ENCODE measurements at regions not wholly inside any gene's neighbourhood (a gene's known extent, or its start where the extent isn't known, plus 50 kb on each side); places are given as distances from the start of the nearest gene placed in this dataset.

GRCh38 chr5:117645400-117645799, 1070.8 kb upstream of the SEMA6A start:
- Histone ChIP-seq H3K27ac (ENCODE audit: low read length) (no peak overlapping the region), H4K20me1 (ENCODE audit: insufficient read depth) (no peaks in the 10 kb centered on the region), H3K9me2 (ENCODE audit: insufficient read depth, low read length) (no peaks in the 10 kb centered on the region), H2AFZ (ENCODE audit: low read depth, low read length) (no peak overlapping the region), H3K27me3 (ENCODE audit: insufficient read depth, low read depth, low read length) (no peaks in the 10 kb centered on the region), H3F3A (ENCODE audit: insufficient read depth, low read length, poor library complexity, severe bottlenecking) (no peaks in the 10 kb centered on the region), H3K79me2 (replicated peaks; ENCODE audit: insufficient read depth, low read length) (no peaks in the 10 kb centered on the region), H3K4me3 (ENCODE audit: low read length) (no peak overlapping the region), H3K36me3 (ENCODE audit: insufficient read depth, low read length) (no peaks in the 10 kb centered on the region), H3K9ac (ENCODE audit: low read length) (no peak overlapping the region), H3K4me2 (ENCODE audit: low read length) (no peak overlapping the region), H3K9me3 (ENCODE audit: low read length) (no peaks in the 10 kb centered on the region)
- TF ChIP-seq REST (IDR thresholded peaks at IDR 0.05; ENCODE audit: borderline replicate concordance) (no peak), EP300 (conservative IDR thresholded peaks at IDR 0.05; ENCODE audit: poor library complexity, severe bottlenecking) (no peak), POLR2AphosphoS5 (IDR thresholded peaks at IDR 0.05) (no peak), SMC3 (conservative IDR thresholded peaks at IDR 0.05; ENCODE audit: poor library complexity) (no peak), RAD21 (conservative IDR thresholded peaks at IDR 0.05) (no peak), TAF1 (IDR thresholded peaks at IDR 0.05; ENCODE audit: low read depth) (no peak), EZH2 (IDR thresholded peaks at IDR 0.05; ENCODE audit: borderline replicate concordance, insufficient read depth, low read length, poor library complexity, severe bottlenecking) (no peak), MXI1 (conservative IDR thresholded peaks at IDR 0.05; ENCODE audit: poor library complexity, severe bottlenecking) (no peak), CTCF (IDR thresholded peaks at IDR 0.05; ENCODE audit: poor library complexity, severe bottlenecking) (no peak)

DNA sequence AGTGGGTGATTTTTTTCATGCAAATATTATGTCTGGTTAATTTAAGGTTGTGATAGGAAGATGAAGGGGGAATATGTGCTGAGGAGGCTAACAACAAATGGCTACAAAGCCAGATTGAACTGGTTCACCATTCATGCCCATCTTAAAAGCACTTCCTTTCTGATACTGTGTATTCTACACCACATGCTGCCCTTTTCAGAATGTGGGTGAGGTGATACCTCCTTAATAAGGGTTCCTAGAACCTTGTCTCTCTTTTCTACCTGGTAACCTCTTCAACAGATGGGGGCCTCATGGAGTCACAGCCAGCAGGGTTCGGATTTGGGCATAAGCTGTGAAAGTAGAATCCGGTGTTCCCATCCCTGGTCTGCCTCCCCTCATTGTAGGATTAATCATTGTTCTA, 1064.0 kb upstream of the SEMA6A start:
- H2AFZ ChIP-seq (ENCODE audit: low read depth, low read length), result no peak overlapping the region
- no peak overlapping the region for H3K27ac ChIP-seq (ENCODE audit: low read length)
- no peaks in the 10 kb centered on the region for H3K36me3 ChIP-seq (ENCODE audit: insufficient read depth, low read length)
- H3K9ac ChIP-seq (ENCODE audit: low read length), result no peak overlapping the region
- H3K9me3 ChIP-seq (ENCODE audit: low read length), result no peaks in the 10 kb centered on the region
- H3K4me3 ChIP-seq (ENCODE audit: low read length), result no peak overlapping the region
- H3K4me2 ChIP-seq (ENCODE audit: low read length), result no peak overlapping the region
- no peaks in the 10 kb centered on the region for H3K9me2 ChIP-seq (ENCODE audit: insufficient read depth, low read length)
- no peaks in the 10 kb centered on the region for H3K27me3 ChIP-seq (ENCODE audit: insufficient read depth, low read depth, low read length)
- H3F3A ChIP-seq (ENCODE audit: insufficient read depth, low read length, poor library complexity, severe bottlenecking), result no peaks in the 10 kb centered on the region
- H3K79me2 ChIP-seq (replicated peaks; ENCODE audit: insufficient read depth, low read length), result no peaks in the 10 kb centered on the region
- TF ChIP-seq TAF1 (IDR thresholded peaks at IDR 0.05; ENCODE audit: low read depth), result no peak
- TF ChIP-seq CTCF (IDR thresholded peaks at IDR 0.05; ENCODE audit: poor library complexity, severe bottlenecking), result no peak
- no peak for TF ChIP-seq RAD21 (conservative IDR thresholded peaks at IDR 0.05)
- no peak for TF ChIP-seq MXI1 (conservative IDR thresholded peaks at IDR 0.05; ENCODE audit: poor library complexity, severe bottlenecking)
- TF ChIP-seq EZH2 (IDR thresholded peaks at IDR 0.05; ENCODE audit: borderline replicate concordance, insufficient read depth, low read length, poor library complexity, severe bottlenecking), result no peak
- TF ChIP-seq POLR2AphosphoS5 (IDR thresholded peaks at IDR 0.05), result no peak
- TF ChIP-seq REST (IDR thresholded peaks at IDR 0.05; ENCODE audit: borderline replicate concordance), result no peak
- H4K20me1 ChIP-seq (ENCODE audit: insufficient read depth), result no peaks in the 10 kb centered on the region
